PC-9 (cell line): ENCODE measurements at regions not wholly inside any gene's neighbourhood (a gene's known extent, or its start where the extent isn't known, plus 50 kb on each side); places are given as distances from the start of the nearest gene placed in this dataset.
A peak's percentile ranks its signal among the peaks of the same experiment; 100 is the strongest.

Experiments used
- BruUV-seq: library from RNA; stranded (reverse); fragments of 400-500 nt; replicated peaks from 2 replicates; lab custom pipeline; 2021; lab: Mats Ljungman, UMichigan
- CTCF ChIA-PET: fragments of 300-600 bp; sonication (Branson Sonifier 250); formaldehyde crosslinking; loops from one replicate; lab custom pipeline; 2022; ENCODE audit warnings: antibody characterized with exemption; lab: Charles Lee
- POLR2A ChIA-PET: fragments of 300-600 bp; sonication (Branson Sonifier 250); formaldehyde crosslinking; loops from one replicate; lab custom pipeline; 2022; ENCODE audit warnings: antibody characterized with exemption; ENCODE audit not compliant: unreplicated experiment; lab: Charles Lee
- DNase-seq, 2 experiments: peaks; one replicate each; pipeline versions ENCODE4 v3.0.0 to v3.0.0-alpha.2; 2015 to 2022; ENCODE audit warnings: mixed read lengths in 1 of 2
- H2AFZ ChIP-seq: fragments of 200-600 bp; sonication (generic); 2 replicates; pipeline ENCODE4 v1.8.1; 2017; ENCODE audit warnings: antibody characterized with exemption
- H3F3A ChIP-seq: fragments of 200-600 bp; sonication (generic); 2 replicates; pipeline ENCODE4 v1.8.1; 2017; ENCODE audit warnings: antibody characterized with exemption, mild to moderate bottlenecking, low read depth; ENCODE audit not compliant: insufficient read depth
- H3K27ac ChIP-seq: fragments of 200-600 bp; sonication (generic); 2 replicates; pipeline ENCODE4 v1.6.1; 2016; ENCODE audit warnings: mixed run types
- H3K27me3 ChIP-seq: fragments of 200-600 bp; sonication (generic); 2 replicates; pipeline ENCODE4 v1.6.1; 2016; ENCODE audit warnings: low read depth, mixed run types; ENCODE audit not compliant: insufficient read depth
- H3K36me3 ChIP-seq: fragments of 200-600 bp; sonication (generic); 2 replicates; pipeline ENCODE4 v1.6.1; 2016; ENCODE audit warnings: low read depth, mixed run types
- H3K4me1 ChIP-seq: fragments of 200-600 bp; sonication (generic); replicated peaks from 2 replicates; pipeline ENCODE4 v1.6.1; 2016; ENCODE audit warnings: mixed run types; ENCODE audit not compliant: insufficient read depth
- H3K4me2 ChIP-seq: fragments of 200-600 bp; sonication (generic); 2 replicates; pipeline ENCODE4 v1.6.1; 2017; ENCODE audit warnings: mixed run types
- H3K4me3 ChIP-seq: fragments of 200-600 bp; sonication (generic); 2 replicates; pipeline ENCODE4 v1.6.1; 2016; ENCODE audit warnings: mixed run types
- H3K79me2 ChIP-seq: fragments of 200-600 bp; sonication (generic); 2 replicates; pipeline ENCODE4 v1.6.1; 2017; ENCODE audit warnings: low read depth, mixed run types
- H3K9me2 ChIP-seq: fragments of 200-600 bp; sonication (generic); 2 replicates; pipeline ENCODE4 v1.8.1; 2017; ENCODE audit warnings: mild to moderate bottlenecking; ENCODE audit not compliant: insufficient read depth
- H3K9me3 ChIP-seq: fragments of 200-600 bp; sonication (generic); 2 replicates; pipeline ENCODE4 v1.8.1; 2016; ENCODE audit warnings: low read depth; ENCODE audit not compliant: insufficient read depth
- H4K20me1 ChIP-seq: fragments of 200-600 bp; sonication (generic); 2 replicates; pipeline ENCODE4 v1.8.1; 2017; ENCODE audit not compliant: insufficient read depth
- CTCF ChIP-seq: fragments of 200-600 bp; sonication (generic); conservative IDR thresholded peaks from 2 replicates; pipeline ENCODE4 v1.6.1; 2017; ENCODE audit warnings: mixed run types, antibody characterized with exemption, mild to moderate bottlenecking, moderate library complexity
- EZH2 ChIP-seq: fragments of 200-600 bp; sonication (generic); IDR thresholded peaks from 2 replicates; pipeline ENCODE4 v1.8.0; 2017; ENCODE audit warnings: antibody characterized with exemption, low read depth
- intact Hi-C: fragments of 100-400 bp; cut with micrococcal nuclease; formaldehyde crosslinking; loops from one replicate; pipeline ENCODE4 v1.10.0; 2022; ENCODE audit not compliant: unreplicated experiment

GRCh38 chr9:127558581-127559246, 53.4 kb upstream of the STXBP1 start:
- H3K4me3 ChIP-seq: no peak overlapping the region
- no peak for TF ChIP-seq CTCF
- no peak for TF ChIP-seq EZH2
- peaks cover 65% of the 10 kb centered on the region for H3F3A ChIP-seq
- no peaks in the 10 kb centered on the region for H3K9me3 ChIP-seq
- peaks cover 91% of the 10 kb centered on the region for H3K79me2 ChIP-seq
- ChIA-PET POLR2A (interaction anchor here (0.6 to 0.9 kb wide), 4 partner anchors 13 to 84 kb away, joined by 3 to 10 read pairs (median 6); no protein-coding TSS in a partner anchor), CTCF (interaction anchor here (0.5 to 0.7 kb wide), 2 partner anchors 17 to 281 kb away, joined by 3 to 5 read pairs; no protein-coding TSS in a partner anchor)
- no peak overlapping the region for H2AFZ ChIP-seq
- no peak for DNase-seq
- no peaks in the 10 kb centered on the region for H3K27me3 ChIP-seq
- H4K20me1 ChIP-seq: peaks cover 20% of the 10 kb centered on the region
- H3K4me1 ChIP-seq: peaks cover 92% of the 10 kb centered on the region
- peak overlapping the region; percentile 69 for H3K4me2 ChIP-seq
- BruUV-seq: no TSS peak
- H3K36me3 ChIP-seq: peaks cover 32% of the 10 kb centered on the region
- H3K9me2 ChIP-seq: no peaks in the 10 kb centered on the region
- H3K27ac ChIP-seq: peak overlapping the region; percentile 74
- intact Hi-C loops: no loop called here

DNA sequence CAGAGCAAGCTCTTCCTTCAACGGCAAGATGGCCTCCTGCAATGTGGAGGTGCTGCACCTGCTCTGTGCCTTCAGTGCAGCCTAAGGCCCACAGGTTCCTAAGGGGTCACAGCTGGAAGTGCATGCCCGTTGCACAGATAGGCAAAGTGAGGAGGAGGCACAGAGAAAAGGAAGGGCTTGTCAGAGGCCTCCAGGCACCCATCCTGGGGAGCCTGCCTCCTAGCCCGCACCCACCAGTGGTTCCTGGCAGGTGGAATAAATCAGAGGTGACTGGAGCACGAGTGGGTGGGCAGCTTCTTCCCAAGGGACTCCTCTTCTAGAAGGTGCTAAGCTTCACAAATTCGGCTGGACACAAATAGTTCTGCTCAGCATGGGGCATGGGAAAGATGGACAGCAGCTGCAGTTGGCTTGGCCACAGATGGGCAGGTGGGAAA, 52.8 kb upstream of the STXBP1 start:
- Histone ChIP-seq H3K4me3 (no peak overlapping the region), H3K4me2 (peak overlapping the region; percentile 69; the same call in 1 of the 2 replicates), H3K79me2 (peaks cover 91% of the 10 kb centered on the region), H3K27me3 (no peaks in the 10 kb centered on the region), H3K27ac (no peak overlapping the region), H3F3A (peaks cover 71% of the 10 kb centered on the region), H3K9me3 (no peaks in the 10 kb centered on the region), H3K4me1 (peaks cover 94% of the 10 kb centered on the region), H3K36me3 (peaks cover 32% of the 10 kb centered on the region), H4K20me1 (peaks cover 20% of the 10 kb centered on the region), H2AFZ (no peak overlapping the region), H3K9me2 (no peaks in the 10 kb centered on the region)
- ChIA-PET POLR2A (interaction anchor here (0.6 to 0.8 kb wide), 2 partner anchors 18 to 85 kb away, joined by 7 to 10 read pairs; no protein-coding TSS in a partner anchor), CTCF (interaction anchor here (0.7 kb wide), 1 partner anchor 282 kb away, joined by 3 read pairs; no protein-coding TSS in a partner anchor)
- no TSS peak for BruUV-seq
- intact Hi-C loops: no loop called here
- DNase-seq: no peak
- no peak for TF ChIP-seq EZH2
- TF ChIP-seq CTCF: no peak

DNA sequence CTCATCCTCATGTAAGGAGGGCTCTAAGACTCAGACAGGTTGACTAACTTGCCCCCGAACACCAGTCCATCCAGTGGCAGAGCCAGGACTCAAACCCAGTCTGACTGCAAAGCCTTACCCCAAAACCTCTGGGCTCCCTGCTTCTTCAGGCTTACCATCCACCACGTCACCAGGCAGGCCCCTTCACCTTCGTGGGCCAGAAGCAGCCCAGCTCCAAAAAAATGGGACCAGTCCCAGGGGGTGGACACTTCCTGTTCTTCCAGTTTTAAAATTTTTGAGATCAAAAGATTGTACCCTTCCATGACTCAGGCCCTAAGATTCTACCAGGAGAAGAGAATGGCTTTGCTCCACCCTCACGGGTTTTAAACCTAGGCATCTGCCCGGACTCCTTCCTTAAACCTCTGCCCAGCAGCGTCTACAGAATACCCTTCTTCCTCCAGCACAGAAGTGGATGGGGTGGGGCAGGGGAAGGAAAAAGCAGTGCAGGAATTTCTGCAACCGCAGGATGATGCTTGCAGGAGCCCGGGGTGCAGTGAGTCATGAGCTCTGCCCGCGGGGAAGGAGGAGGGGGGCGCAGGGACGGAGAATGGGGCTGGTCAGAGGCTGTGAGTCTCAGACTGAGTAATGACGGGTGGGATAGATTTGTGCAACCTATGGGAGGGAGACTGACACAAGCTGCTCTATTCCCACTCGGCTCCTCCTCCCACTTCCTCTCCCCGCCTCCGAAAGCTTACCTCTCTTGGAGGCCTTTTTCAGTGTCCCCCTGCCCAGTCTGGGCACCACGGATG, 50.4 kb upstream of the STXBP1 start:
- TF ChIP-seq EZH2 (no peak), CTCF (no peak)
- H3K4me3 ChIP-seq: peak overlapping the region; percentile 8; the same call in 1 of the 2 replicates
- H3K79me2 ChIP-seq: peaks cover 93% of the 10 kb centered on the region
- peaks cover 78% of the 10 kb centered on the region for H3F3A ChIP-seq
- H3K9me2 ChIP-seq: no peaks in the 10 kb centered on the region
- POLR2A ChIA-PET: interaction anchor here (0.5 to 1.3 kb wide), 15 partner anchors 11 to 732 kb away, joined by 3 to 36 read pairs (median 5); partner anchors contain the start of gene SLC2A8
- peak overlapping the region; percentile 86 for H3K27ac ChIP-seq
- no peaks in the 10 kb centered on the region for H3K27me3 ChIP-seq
- no TSS peak for BruUV-seq
- H3K36me3 ChIP-seq: peaks cover 28% of the 10 kb centered on the region
- peaks cover 20% of the 10 kb centered on the region for H4K20me1 ChIP-seq
- H3K9me3 ChIP-seq: no peaks in the 10 kb centered on the region
- H2AFZ ChIP-seq: no peak overlapping the region
- peak; percentile 99 to 100 for DNase-seq
- CTCF ChIA-PET: interaction anchor here (0.5 to 1.3 kb wide), 3 partner anchors 13 to 25 kb away, joined by 4 to 7 read pairs (median 6); no protein-coding TSS in a partner anchor
- intact Hi-C loops: loop anchor here (1.0 kb wide), 5 partner anchors 8 to 42 kb away; a partner anchor contains a TSS
- peaks cover 95% of the 10 kb centered on the region for H3K4me1 ChIP-seq
- peak overlapping the region; percentile 62 for H3K4me2 ChIP-seq
